NCI-H1694 treated with DMSO at 0.1 percent for 48 hours (cell line): ENCODE measurements at regions not wholly inside any gene's neighbourhood (a gene's known extent, or its start where the extent isn't known, plus 50 kb on each side); places are given as distances from the start of the nearest gene placed in this dataset.

Source experiments
- DNase-seq: peaks from one replicate; lab custom pipeline; 2025; lab: John Stamatoyannopoulos, UW

DNA sequence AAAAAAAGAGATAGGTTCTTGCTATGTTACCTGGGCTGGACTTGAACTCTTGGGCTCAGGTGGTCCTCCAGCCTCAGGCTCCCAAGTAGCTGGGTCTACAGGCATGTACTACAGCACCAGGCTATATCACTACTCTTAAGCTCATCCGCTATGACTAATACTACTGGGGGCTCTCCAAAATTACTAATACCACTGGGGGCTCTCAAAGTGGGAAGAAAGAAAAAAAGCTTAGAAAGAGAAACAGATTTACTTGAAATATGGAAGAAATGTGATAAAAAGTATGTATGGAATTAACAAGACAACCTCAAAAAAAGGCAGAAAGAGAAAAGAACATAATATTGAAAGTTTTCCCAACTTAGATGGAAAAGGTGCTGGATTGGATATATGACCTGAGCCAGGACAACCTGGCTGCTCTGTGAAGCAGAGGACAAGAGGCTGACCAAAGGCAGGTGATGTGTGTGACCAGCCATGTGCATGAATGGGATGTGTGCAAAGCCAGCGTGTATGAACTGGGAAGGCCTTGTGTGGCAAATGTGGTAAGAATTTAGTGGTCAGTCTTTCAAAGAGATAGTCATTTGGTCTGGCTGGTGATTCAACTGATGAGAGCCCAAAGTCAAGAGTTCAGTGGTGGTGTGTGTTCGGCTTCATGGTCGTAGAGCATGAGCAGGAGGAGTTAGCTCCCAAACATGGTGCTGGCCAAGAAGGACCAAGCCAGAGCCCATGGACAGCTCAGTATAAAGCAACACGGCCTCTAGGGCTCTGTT lies 232.4 kb upstream of the KLF14 start:
- no peak for DNase-seq

DNA sequence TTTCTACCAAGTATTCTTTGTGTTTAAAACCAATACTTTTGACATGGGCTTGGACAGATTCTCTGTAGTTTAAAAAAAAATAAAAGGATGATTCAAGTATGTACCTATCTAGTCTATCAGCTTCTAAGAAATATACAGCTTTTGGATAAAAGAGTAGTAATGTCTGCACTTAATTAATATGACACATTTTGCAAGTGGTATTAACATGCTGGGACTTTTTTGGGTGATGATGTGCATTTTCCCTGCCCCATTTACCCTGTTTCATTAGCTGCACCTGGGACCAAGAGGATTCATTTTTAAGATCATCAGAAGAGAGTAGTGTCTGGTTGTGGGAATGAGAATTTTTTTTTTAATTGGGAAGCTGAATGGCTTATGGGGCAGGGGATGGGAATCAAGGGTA lies 236.2 kb upstream of the KLF14 start:
- DNase-seq, result no peak

DNA sequence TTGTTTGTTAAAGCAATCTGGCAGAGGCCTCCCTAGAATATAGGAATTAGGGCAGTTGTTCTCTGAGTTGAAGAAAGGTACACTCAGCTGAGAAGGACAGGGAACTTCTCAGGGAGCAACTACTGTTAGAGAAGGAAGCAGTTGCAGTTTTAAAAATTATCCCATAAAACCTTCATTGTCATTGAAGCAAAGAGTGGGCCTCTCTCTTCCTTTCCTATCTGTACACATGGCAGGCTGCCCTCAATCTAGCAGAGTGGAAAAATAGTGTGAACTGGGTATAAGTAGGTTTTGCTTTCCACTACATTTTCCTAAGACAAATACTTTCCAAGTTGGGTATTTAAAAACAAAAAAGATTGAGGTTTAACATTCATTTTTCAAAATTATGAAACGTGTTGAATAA lies 236.7 kb upstream of the KLF14 start:
- peak; percentile 35 for DNase-seq

DNA sequence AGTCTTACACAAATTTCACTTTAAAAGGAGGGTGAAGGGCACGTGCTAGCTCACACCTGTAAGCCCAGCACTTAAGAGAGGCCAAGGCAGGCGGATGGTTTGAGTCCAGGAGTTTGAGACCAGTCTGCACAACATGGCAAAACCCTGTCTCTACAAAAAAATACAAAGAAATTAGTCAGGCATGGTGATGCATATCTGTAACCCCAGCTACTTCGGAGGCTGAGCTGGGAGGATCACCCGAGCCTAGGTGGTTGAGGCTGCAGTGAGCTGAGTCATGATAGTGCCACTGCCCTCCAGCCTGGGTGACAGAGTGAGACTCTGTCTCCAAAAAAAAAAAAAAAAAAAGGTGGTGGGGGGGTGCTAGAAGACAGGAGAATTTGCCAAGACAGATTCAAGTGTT lies 237.3 kb upstream of the KLF14 start:
- DNase-seq, result no peak

DNA sequence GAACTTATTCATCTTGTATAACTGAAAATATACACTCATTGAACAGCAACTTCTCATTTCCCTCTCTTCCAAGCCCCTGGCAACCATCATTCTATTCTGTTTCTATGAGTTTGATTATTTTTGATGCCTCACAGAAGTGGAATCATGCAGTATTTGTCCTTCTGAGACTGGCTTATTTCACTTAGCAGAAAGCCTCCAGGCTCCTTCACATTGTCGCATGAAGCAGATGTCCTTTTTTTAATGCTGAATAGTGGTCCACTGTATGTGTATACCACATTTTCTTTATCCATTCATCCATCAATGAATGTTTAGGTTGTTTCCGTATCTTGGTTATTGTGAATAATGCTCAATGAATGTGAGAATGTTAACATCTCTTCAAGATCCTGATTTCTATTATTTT lies 238.2 kb upstream of the KLF14 start:
- no peak for DNase-seq

DNA sequence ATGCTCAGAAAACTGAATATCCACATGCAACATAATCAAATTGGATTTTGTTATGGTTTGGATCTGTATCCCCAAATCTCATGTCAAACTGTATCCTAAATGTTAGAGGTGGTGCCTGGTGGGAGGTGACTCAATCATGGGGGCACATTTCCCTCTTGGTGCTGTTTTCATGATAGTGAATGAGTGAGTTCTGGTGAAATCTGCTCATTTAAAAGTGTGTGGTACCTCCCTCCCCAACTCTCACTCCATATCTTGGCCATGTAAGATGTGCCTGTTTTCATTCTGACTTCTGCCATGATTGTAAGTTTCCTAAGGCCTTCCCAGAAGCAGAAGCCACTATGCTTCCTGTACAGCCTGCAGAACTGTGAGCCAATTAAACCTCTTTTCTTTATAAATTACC lies 239.6 kb upstream of the KLF14 start:
- DNase-seq, result no peak

DNA sequence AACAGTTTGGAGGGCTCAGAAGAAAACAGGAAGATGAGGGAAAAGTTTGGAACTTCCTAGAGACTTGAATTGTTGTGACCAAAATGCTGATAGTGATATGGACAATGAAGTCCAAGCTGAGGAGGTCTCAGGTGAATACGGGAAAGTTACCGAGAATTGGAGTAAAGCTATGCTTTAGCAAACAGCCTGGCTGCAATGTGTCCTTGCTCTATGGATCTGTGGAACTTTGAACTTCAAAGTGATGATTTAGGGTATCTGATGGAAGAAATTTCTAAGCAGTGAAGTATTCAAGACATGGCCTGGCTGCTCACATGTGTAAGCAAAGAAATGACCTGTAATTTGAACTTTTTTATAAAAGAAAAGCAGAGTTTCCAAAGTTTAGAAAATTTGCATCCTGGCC lies 240.2 kb upstream of the KLF14 start:
- DNase-seq, result no peak

DNA sequence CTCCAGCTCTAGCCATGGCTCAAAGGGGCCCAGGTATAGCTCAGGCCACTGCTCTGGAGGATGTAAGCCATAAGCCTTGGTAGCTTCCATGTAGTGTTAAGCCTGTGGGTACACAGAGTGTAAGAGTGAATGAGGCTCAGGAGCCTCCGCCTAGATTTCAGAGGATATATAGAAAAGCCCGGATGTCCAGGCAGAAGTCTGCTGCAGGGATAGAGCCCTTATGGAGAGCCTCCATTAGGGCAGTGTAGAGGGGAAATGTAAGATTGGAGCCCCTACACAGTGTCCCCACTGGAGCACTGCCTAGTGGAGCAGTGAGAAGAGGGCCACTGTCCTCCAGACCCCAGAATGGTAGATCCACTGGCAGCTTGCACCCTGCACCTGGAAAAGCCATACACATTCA lies 240.8 kb upstream of the KLF14 start:
- no peak for DNase-seq

DNA sequence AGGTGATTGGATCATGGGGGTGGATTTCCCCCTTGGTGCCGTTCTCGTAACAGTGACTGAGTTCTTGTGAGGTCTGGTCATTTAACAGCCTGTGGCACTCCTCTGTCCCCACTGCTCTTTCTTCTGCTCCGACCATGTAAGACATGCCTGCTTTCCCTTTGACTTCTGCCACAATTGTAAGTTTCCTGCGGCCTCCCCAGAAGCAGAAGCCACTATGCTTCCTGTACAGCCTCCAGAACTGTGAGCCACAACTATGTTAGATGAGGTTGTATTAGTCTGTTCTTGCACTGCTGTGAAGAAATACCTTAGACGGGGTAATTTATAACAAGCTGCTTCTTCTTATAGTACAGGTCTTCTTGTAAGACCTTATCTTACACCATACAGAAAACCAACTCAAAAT lies 241.7 kb upstream of the KLF14 start:
- no peak for DNase-seq

DNA sequence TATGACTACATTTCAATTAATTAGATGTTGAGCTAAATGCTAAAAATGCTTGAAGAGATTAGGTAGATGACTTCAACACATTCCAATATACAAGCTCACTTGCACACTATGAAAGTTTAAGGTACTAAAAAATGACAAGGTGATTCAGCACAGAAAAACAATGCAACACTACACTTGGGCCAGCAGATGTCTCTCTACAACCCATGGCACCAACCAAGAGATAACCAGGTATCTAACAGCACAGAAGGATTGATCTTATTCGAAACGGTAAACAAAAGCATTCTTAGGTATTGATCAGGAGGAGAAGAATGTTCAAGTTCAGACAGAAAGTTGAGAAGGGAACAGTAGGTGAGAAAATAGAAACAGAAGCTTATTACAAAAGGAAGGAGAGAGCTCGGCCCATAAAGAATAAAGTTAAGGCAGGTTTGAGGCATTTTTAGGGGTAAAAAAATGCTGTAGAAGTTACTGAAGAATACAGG lies 248.2 kb upstream of the KLF14 start:
- DNase-seq, result peak; percentile 49

DNA sequence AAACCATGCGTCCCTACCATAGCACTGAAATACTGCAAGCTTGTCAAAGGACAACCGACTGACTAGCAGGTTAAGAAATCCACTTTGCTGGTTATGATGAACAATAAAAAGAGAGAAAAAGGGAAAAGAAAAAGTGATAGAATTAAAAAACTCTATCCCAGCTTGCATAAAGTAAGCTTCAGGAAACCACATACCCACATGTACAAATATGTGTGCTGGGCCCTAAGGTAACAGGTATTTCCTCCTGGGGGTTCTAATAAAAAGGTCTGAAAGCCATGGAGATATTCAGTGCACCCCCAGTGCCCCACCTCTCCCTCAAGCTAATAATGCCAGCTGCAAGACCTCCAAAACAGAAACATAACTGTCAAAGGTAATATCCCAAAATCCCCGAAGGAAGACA lies 248.6 kb upstream of the KLF14 start:
- no peak for DNase-seq

DNA sequence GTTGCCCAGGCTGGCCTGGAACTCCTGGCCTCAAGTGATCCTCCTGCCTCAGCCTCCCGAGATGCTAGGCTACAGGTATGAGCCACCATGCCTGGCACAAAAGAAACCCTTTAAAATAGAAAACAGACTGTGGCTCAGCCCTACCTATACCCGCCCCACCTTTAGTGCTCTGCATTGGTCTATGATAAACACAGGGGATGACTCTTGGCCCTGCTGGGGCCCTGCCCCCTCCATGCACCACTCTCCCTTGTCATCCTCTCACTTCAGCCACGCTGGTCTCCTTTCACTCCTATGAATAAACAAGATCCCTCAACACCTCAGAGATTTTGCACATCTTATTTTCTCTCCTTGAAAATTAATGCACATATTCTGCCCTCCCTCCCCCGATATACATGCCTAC lies 251.4 kb upstream of the KLF14 start:
- no peak for DNase-seq

DNA sequence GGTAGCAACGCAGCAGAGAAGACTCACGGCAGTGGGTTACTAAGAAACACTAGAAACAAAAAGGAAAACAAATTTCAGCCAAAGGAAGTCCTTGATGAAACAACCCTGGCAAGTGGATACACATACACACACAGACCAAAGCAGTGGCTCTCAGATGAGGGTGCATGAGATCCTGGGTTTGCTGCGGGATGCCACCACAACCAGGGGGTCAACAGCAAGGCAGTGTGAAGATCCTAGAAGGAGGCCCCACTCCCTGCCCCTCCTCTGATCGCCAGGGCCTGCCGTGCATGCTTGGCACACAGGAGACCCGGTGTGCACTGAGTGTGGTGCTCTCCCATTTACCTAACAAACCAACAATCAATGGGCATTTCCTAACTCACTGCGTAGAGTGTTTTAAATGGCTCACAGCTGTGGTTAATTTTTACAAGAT lies 252.3 kb upstream of the KLF14 start:
- no peak for DNase-seq

DNA sequence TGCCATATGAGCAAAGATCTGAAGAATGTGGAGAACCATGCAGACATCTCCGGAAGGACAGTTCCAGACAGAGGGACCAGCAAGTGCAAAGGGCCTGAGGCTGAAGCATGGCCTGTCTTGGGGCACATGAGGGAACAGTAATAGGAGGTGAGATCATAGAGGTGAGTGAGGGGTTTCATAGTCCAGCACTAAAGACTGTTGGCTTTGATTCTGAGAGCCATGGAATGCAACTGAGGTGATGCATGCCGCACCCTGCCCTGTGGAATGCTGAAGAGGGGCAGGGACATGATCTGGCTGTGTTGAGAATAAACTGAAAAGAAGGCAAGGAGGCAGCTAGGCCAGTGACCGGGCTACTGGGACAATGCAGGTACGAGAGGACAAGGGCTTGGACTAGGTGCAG lies 253.1 kb upstream of the KLF14 start:
- no peak for DNase-seq

DNA sequence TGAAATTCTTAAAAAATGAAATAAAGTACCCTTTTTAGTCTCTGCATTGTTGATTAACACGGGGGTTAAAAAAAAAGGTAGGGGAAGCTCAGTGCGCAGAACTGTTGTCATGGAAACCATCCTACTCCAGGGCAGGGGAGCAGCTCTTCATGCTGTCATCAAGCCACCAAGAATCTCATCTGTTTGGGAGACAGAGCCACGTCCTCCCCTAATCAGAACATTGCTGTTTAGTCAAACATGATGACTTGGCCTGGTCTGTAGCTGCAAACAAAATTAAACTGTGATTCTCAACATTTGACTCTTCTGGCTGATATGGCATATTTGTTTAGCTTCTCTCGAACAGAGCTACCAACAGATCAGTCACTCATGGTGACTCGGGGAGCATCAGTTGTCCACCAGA lies 254.4 kb upstream of the KLF14 start:
- peak; percentile 12 for DNase-seq

DNA sequence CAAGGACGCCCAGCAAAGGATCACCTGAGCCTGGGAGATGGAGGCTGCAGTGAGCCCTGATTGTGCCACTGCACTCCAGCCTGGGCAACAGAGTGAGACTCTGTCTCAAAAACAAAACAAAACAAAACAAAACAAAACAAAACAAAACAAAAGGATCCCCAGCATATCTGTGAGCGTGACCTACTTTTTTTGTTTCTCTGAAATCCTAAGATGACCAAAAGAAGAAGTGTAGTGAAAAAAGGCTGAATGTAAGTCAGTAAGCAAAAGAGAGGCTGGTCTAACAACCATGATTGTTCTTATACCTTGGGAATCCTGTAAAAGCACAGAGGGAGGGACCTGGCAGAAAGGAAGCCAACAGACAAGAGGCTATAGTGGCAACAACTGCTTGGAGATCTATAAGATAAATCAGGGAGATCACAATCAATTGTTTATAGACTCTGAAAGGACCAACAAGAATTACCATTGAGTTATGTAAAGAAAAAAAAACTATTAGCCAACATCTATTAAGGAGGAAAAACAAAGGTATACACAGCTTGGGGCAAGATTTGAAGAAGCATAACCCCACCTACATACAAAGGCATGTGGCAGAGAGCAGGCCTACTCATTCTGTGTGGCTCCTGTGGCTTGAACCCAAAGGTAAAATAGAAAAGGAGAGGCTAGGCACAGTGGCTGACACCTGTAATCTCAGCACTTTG lies 255.2 kb upstream of the KLF14 start:
- DNase-seq, result no peak

DNA sequence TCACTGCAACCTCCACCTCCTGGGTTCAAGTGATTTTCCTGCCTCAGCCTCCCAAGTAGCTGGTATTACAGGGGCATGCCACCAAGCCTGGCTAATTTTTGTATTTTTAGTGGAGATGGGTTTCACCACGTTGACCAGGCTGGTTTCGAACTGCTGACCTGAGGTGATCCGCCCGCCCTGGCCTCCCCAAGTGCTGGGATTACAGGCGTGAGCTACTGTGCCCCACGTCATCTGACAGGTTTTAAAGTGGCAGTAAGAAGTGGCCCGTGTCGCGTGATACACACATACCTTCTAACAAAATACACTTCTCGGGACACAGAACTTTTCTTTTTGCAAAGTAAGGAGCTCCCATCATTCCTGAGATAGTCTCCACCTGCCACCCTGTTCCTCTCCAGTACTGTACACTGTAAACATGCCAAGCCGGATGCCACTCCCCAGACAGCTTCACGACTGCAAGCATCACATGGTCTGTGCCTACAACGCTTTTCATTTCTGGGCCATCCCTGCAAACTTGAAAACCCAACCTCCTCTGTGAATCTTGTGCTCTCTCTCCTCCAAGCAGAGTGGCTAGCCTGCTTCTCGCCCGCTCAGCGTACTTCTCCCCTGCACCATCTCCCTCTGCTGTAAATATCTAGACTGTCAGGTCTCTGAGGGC lies 256.3 kb upstream of the KLF14 start:
- DNase-seq, result no peak

DNA sequence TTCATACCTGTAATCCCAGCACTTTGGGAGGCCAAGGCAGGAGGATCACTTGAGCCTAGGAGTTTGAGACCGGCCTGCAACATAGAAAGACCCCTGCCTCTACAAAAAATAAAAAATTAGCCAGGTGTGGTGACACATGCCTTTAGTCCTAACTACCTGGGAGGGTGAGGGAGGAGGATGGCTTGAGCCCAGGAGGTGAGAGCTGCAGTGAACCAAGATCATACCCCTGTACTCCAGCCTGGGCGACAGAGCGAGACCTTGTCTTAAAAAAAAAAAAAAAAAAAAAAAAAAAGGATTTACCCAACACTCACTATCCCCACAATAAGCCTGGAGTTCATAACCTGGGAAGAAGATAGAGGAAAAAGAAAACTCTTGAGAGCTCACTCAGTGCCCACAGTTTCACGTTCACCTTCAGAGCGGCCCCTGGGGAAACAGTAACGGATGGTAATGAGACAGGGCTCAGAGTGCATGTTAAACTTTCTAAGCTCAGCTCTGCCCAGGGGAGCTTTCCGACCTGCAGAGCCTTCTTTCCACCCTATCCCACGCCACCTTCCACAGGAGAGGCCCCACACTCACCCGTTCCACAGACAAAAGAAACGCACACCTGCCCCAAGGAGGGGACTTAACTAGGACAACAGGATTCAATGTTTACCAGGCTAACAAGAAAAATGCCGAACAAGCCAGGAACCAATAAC lies 259.8 kb upstream of the KLF14 start:
- DNase-seq, result no peak

DNA sequence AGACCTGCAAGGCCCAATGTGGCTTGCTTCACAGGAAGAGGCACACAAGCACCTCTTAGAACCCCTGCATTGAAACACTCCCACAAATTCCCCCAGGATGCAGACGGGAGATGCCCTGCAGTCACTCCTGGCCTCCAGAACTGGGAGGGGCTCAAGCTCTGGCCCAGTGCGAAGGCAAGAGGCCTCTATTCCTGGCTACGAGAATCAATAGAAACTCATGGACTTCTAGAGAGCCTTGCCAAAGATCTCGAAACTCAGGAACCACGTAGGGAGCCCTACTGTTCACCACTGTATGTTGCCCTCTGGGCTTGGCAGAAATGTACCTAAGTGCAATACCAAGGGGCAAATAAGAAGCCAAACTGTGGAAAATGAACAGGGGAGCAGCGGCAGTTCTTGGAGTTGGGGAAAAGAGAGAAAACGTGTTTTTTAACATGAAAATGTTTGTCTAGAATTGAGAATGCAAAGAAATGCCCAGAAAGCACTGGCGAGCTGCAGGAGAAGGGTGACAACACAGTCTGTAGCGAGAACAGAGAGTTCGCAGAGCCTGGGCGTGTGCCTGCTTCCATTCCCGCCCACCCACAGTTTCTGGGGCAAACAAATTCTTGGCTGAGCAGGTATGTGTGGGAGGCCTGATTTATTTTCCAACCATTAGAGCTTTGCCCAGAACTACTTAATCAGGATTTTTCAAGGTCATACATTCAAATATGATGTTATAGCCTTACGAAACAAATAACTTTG lies 260.5 kb upstream of the KLF14 start:
- DNase-seq, result no peak

DNA sequence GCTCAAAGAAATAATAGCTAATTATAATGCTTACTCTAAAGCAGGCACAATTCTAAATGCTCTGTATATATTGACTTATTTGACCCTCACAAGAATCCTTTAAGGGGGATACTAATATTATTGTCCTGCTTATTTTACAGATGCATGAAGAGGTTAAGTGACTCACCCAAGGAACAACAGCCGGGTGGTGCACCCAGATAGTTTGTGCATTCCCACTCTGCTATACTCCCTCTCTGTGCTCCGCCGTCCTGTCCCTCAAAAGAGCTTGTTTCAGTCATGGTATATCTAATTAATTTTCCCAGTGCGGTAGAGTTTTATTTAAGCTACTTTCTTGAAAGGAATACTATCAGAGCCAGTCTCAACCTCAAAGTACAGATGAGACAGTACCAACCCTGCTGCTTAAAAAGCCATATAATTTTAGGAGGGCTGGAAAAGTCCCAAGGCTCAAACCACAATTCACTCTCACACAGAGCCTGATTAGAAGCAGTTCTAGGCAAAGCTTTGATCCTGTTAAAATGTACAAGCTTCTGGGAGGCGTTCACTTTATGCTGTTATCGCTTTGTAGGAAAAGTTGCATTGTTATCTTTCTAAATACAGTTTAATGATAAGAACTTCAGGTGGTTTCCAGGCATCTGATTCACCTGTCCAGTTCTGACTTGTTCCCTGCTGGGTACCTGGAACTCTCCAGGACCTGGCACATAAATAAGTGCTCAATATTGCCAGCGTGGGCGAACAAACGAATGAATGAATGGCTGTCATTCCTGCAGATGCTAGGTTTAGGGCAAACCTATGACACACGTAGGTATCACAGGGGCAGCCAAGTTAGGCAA lies 261.5 kb upstream of the KLF14 start:
- DNase-seq, result no peak
